Globus pallidus (tissue), 1 donor: ENCODE measurements at regions not wholly inside any gene's neighbourhood (a gene's known extent, or its start where the extent isn't known, plus 50 kb on each side); places are given as distances from the start of the nearest gene placed in this dataset.

Experiments
- DNase-seq: peaks from one replicate; pipeline ENCODE4 v3.0.0-alpha.2; 2015; ENCODE audit warnings: low spot score

DNA sequence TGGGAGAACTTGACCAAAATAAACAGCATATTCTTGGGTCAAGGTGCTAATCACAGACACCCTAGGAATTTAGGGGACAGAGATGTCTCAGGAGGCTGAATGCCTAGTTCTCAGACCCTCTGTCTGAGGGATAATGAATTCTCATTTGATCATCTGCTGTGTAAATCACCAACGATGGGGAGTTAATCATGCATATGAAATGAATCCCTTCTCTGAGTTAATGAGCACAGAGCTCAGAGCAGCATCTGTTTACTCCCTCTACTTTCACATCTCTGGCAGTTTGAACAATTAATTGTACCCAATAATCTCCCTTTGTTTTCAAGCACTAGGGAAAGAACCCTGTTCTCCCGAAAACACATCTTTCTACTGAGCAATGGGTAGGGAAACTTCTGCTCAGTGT lies 129.4 kb upstream of the SRRM4 start:
- no peak for DNase-seq

DNA sequence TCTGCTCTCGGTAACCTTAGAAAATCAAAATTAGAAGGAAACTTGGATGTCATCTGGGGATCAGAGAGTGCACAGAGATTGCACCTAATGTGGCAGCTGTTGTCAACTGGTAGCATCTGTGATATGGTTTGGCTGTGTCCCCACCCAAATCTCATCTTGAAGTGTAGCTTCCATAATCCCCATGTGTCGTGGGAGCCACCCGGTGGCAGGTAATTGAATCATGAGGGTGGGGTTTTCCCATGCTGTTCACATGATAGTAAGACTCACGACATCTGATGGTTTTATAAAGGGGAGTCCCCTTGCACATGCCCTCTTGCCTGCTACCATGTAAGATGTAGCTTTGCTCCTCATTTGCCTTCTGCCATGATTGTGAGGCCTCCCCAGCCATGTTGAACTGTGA lies 127.7 kb upstream of the SRRM4 start:
- DNase-seq = peak; percentile 36

DNA sequence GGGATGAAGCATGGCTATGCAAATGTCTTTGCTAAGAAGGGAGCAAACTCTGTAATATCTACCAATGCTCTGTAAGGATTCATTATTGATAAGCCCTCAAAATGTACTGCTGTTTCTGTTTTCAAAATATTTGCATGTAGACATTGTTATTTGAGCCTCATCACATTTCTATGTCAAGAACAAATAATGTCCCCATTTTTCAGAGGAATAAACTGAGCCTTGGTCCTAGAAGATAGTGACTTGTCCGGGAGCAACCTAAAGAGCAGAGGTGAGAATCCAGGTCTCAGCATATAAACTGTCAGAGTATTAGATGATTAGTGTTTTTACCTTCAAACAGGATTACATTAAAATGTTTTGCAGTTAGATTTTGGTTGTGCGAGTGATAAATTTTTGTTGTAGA lies 125.5 kb upstream of the SRRM4 start:
- DNase-seq = no peak

DNA sequence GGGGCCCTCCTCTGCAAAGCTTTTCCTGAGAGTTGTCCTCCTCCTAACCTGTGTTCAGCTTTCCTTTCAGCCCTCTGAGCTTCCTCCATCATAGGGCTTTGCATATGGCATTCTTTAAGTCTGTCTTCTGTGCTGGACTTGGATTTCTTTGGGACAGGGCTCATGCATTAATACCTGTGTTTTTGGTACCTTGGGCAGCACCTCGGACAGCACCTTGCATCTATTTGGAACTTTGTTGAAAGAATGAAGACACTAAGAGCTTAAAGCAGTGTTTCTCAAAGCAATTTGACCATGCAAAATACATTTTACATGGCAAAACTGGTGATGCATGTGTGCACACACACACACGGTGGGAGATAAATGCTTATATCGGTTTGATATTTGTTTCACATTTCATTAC lies 115.0 kb upstream of the SRRM4 start:
- DNase-seq = no peak

DNA sequence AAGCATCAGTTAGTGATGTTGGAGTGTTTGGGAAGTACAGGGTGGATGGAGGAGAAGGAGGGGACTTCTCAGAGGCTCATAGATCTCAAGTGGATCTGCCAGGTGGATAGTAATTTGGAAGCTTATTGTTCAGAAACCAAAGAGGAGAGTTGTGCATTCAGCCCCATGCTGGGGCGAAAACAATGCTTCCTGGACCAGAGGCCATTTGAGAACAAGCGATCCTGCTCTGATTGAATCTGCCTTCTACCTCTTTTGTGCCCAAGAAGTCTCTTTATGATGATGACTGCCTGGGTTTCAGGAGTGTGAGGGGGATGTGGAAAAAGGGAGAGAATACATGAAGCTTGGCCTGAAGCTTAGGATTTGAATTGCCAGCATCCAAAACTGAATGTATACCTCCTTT lies 110.8 kb upstream of the SRRM4 start:
- DNase-seq = no peak

DNA sequence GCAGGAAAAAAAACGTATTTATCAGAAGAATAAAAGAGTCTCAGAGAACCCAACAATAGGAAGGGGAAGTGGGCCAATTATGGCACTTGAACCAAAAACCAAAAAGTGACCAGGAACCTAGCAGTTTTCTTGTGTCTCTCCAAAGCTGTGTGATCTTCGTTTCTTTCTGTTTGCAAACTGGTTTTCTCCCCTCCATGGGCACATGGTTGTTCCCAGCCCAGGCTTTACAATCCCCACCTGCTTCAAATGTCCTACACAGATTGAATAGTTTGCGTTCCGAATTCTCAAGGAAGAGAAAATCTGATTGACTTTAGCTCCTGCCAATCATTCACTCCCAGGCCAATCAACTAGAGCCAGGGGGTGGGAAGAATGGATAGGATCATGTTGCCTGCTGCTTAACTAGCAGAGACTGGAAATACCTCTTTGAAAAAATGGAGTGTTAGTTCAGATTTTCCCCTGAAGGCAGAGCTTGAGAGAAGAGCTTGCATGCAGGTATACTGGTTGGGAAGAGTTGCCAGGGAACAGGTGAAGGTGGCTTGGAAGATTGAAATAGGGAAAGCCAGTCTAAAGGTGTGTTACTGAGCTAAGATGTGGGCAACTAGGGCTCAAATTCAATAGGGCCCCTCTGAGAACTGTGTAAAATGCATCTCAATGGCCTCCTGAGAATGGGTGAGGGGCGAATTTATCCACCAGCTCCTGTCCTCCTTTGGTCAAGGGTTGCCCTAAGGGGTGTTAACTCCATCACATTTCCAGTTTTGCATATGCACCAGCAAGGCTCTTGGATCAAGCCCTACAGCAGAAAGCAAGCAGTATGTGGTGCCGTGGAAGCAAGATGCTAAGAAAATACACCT lies 106.4 kb upstream of the SRRM4 start:
- no peak for DNase-seq

DNA sequence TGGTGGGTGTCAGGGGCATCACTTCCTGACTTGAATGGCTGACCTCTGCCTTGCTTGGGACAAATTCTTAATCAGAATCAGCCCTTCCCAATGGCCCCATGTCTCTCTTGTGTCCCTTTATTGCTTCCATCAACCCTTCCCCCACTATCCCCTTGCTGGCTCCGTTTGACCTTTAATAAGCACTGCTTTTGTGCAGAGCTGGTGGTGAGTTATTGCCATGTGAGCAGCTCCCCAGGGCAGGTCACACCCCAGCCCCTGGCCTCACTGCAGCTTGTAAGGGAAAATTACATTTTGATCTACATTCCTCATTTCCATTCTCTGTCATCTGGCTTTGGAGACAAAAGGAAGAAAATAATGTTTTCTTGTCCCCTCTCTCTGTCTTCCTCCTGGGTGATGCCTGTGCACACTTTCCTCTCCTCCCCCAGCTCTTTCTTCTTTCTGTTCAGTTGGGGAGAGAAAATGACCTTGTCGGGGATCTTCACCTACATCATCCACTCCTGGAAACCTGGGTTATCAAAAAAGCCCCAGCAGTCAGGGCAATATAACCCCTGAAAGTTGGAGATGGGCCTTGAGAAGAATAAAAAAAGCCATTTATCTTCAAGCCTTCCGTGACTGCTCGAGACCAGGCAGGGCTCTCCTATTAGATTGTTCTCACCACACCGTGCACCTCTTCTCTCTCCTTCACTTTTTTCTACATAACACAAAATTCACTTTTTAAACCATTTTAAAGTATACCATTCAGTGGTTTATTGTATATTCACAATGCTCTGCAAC lies 100.4 kb upstream of the SRRM4 start:
- no peak for DNase-seq

DNA sequence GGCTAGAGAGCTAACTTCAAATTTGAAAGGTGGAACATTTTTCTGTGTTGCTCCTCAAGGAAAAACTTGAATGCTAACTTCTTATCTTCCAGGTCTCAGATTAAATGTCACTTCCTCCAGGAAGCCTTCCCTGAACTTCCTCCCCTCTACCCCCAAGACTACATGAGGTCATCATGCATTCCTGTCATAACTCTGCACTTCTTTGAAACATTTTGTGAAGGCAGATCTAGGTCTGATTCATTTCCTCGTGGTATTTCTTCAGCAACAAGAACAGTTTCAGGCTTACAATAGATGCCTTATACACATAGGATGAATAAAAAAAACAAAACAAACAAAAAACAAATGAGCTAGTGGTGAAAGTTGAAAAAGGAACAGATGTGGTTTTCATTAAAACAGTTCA lies 97.1 kb upstream of the SRRM4 start:
- no peak for DNase-seq

DNA sequence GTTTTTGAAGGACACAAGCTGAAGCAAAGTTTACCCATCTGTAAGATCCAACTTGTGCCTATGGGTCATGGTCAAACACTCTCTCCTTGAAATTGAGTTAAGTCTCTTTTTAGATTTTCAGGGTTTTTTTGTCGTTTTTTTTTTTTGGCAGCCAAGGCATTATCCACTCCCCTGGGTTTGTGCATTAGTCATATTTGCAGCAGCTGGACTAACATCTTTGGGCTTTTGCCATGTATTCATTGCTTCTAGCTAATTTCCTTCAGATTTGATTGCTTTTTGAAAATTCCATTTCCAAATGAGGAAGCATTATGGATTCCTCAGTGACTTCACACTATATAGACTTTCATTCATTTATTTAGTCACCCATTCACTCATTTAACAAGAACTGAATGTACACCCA lies 80.3 kb upstream of the SRRM4 start:
- no peak for DNase-seq

DNA sequence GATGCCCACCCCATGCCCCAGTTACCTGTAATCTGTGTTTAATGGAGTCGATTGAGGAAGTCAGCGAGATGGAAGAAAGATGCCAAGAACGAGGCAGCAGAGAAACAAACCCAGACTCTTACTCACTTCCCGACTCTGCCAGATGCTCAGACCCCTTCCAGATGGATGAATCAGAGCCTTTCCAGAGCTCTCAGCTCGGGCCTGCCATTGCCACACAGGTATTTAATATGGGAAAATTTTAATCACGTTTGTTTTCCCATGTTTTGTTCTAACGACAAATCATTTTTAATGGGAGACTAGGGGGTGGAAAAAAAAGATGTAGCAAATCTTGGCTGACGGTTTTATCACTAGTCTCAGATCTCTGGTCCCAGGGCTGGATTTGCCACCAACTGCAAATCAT lies 72.5 kb upstream of the SRRM4 start:
- DNase-seq = no peak

DNA sequence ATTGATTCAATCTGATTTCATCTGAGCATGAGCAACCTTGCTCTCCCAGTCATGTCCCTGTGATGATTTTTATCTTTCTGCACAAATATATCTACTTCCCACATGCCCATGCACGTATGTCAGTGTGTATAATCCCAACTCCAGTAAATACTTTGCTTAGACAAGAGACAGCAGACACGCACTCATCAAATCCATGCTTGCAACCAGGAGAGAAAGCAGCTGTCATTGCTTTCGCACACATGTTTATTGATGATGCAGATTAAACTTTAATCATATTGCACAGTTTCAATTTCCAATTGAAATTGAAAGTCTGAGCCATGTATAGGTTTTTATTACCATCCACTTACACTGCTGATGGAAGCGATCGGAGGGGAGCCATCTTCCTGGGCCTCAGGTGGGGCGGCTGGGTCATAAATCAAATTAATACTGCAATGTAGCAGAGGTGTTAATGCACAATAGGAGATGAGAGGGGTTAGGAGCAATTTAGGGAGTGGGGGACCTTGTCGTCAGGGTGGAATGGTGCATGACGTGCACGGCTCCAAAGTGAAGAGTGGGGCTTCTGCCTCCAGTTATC lies 68.6 kb upstream of the SRRM4 start:
- DNase-seq = no peak

DNA sequence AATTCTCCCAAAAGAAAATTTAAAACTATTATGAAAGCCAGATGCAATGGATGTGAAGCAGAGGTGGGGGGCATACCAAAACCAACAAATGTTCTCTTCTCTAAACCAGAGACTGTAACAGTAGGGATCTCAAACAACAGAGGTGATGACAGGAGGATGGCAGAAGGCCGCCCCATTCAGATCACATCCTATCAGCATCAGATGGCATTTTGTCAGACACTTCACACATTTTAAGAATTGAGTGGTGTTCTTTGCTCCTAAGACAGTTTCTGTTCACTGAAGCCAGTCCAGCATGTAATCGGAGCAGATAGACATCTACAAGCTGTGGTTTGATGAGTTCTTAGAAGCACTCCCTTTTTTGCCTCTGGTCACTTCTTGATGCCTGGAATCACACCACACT lies 59.6 kb upstream of the SRRM4 start:
- DNase-seq = no peak

DNA sequence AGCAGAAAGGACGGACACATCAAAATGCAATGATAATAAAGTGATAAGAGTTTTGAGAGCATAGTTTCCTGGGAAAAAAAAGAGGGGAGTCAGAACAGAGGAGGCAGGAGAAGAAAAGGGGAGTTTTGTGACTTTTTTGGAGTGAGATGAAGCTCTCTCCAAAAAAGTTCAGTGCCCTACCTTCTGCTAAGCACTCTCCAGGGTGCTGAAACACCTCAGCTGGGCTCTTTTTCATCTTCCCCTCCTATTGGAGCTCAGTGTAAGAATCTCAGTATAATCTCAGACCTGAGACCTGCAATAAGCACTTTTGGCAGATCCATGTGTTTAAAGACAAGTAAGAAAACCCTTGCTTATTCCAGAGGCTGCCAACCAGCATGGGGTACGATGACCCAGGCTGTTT lies 58.9 kb upstream of the SRRM4 start:
- no peak for DNase-seq

DNA sequence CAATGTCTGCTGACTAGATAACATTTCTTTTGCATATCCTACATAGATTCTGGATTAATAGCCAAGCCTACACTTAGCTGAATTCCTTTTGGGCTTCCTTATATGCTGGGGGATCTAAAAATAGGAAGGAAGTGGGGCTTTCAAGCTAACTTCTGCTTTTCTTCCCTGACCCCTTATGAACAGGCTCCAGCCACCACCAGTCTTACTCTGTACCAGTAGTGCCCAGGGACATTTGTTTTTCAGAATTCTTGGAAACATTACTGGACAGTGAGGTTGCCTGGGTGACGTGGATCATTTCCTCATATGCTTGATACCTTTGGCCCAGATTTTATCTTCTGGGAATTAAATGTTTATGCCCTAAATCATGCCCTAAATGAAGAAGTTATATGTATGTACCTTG lies 55.9 kb upstream of the SRRM4 start:
- peak; percentile 9 for DNase-seq

DNA sequence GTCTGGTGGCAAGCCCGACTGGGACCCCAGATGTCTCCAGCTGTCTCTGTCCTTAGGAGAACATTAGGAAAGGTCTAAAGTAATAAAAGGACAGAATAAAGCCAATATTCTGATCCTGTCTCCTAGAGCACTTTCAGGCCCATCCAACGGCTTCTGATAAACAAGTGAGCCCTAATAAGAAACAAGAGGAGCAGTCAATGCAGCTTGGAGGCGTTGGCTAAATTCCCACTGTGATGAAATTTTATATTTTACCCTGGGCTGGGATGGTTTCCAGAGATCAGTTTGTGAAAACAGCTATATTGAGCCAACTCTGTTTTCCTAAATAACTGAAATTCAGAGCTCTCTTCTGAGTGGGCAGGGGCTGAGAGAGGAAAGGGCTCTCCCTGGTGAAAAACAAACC lies 55.5 kb upstream of the SRRM4 start:
- no peak for DNase-seq
